K562 (cell line): ENCODE measurements at regions not wholly inside any gene's neighbourhood (a gene's known extent, or its start where the extent isn't known, plus 50 kb on each side); places are given as distances from the start of the nearest gene placed in this dataset.

Experiments
- ATAC-seq: fragments of 200-7000 bp; cut with Tn5 transposase; 3 replicates; pipeline ENCODE4 v1.9.1; 2020; ENCODE audit warnings: moderate library complexity
- BruUV-seq: library from RNA; stranded (reverse); fragments of 400-500 nt; replicated peaks from 2 replicates; lab custom pipeline; 2021; lab: Mats Ljungman, UMichigan
- CTCF ChIA-PET: fragments of 300-600 bp; formaldehyde crosslinking; extraction: SDS; loops from one replicate; lab custom pipeline; 2021; ENCODE audit warnings: low intra/inter-chr PET ratio; lab: Yijun Ruan, JAX
- POLR2A ChIA-PET: fragments of 300-600, 350-650 bp; sonication (Branson Sonifier 250); formaldehyde crosslinking; extraction: SDS; loops from one replicate; lab custom pipeline; 2021; ENCODE audit warnings: antibody characterized with exemption, inconsistent platforms; lab: Yijun Ruan, JAX
- DNase-seq, 4 experiments: peaks; one replicate each; pipeline versions ENCODE4 v3.0.0 to v3.0.0-alpha.2; 2011 to 2018; ENCODE audit warnings: low spot score in 3 of 4, mixed read lengths in 3 of 4; ENCODE audit errors: extremely low read depth in 1 of 4
- FAIRE-seq: peaks from 2 replicates; lab custom pipeline; 2011; peaks lifted over from hg19 to GRCh38; lab: Jason Lieb, UNC
- H2AFZ ChIP-seq: 2 replicates; pipeline ENCODE4 v1.6.0; 2011; ENCODE audit warnings: low read depth, low read length, control low read depth, inconsistent platforms
- H3K27ac ChIP-seq: fragments of 200-600 bp; 3 replicates; pipeline ENCODE4 v1.8.0; 2011; ENCODE audit warnings: low read depth, mild to moderate bottlenecking, control low read depth, inconsistent platforms, low read length, moderate library complexity, mixed read lengths; ENCODE audit errors: extremely low read depth
- H3K27me3 ChIP-seq, 2 experiments: fragments of 300-600 bp in 1 of 2; 2 replicates in 1 of 2; 3 replicates in 1 of 2; pipeline versions ENCODE4 v1.6.0 to v1.8.0; 2011; ENCODE audit warnings: inconsistent platforms in 2 of 2, low read length in 2 of 2, mild to moderate bottlenecking in 1 of 2, mixed read lengths in 1 of 2, moderate library complexity in 1 of 2; ENCODE audit not compliant: control insufficient read depth in 2 of 2, insufficient read depth in 2 of 2
- H3K36me3 ChIP-seq: fragments of 300-600 bp; 3 replicates; pipeline ENCODE4 v1.8.0; 2011; ENCODE audit warnings: mild to moderate bottlenecking, low read length, inconsistent platforms; ENCODE audit not compliant: control insufficient read depth, insufficient read depth
- H3K4me1 ChIP-seq, 2 experiments: fragments of 200-600 bp in 1 of 2; replicated peaks in 1 of 2; 2 replicates in 1 of 2; 3 replicates in 1 of 2; pipeline versions ENCODE4 v1.5.1 to v1.8.0; 2011; ENCODE audit warnings: inconsistent platforms in 2 of 2, low read length in 2 of 2, mild to moderate bottlenecking in 1 of 2, mixed read lengths in 1 of 2, moderate library complexity in 1 of 2; ENCODE audit not compliant: control insufficient read depth in 2 of 2, insufficient read depth in 2 of 2
- H3K4me2 ChIP-seq: 2 replicates; pipeline ENCODE4 v1.6.1; 2011; ENCODE audit warnings: low read length, control low read depth, inconsistent platforms, mixed read lengths; ENCODE audit not compliant: insufficient read depth
- H3K4me3 ChIP-seq: fragments of 200-600 bp; sonication (generic), shearing (Covaris generic); 2 replicates; pipeline ENCODE4 v1.5.1; 2016; ENCODE audit warnings: control low read depth, inconsistent platforms
- H3K79me2 ChIP-seq: fragments of 200-600 bp; 3 replicates; pipeline ENCODE4 v1.8.0; 2011; ENCODE audit warnings: low read length, inconsistent platforms; ENCODE audit not compliant: control insufficient read depth, insufficient read depth
- H3K9ac ChIP-seq, 2 experiments: 2 replicates each; pipeline versions ENCODE4 v1.6.0 to v1.6.1; 2011; ENCODE audit warnings: low read depth in 2 of 2, low read length in 2 of 2, control low read depth in 1 of 2, inconsistent platforms in 1 of 2, mild to moderate bottlenecking in 1 of 2, mixed read lengths in 1 of 2; ENCODE audit not compliant: insufficient read depth in 1 of 2
- H3K9me1 ChIP-seq: one replicate; pipeline ENCODE4 v1.6.0; 2011; ENCODE audit warnings: inconsistent platforms, mild to moderate bottlenecking, low read length, moderate library complexity; ENCODE audit not compliant: control insufficient read depth, insufficient read depth
- H3K9me3 ChIP-seq: replicated peaks from 2 replicates; pipeline ENCODE4 v1.5.1; 2011; ENCODE audit warnings: low read depth, low read length, inconsistent platforms; ENCODE audit not compliant: control insufficient read depth, insufficient read depth
- H4K20me1 ChIP-seq: replicated peaks from 2 replicates; pipeline ENCODE4 v1.6.1; 2011; ENCODE audit warnings: low read length, inconsistent platforms, mixed read lengths; ENCODE audit not compliant: control insufficient read depth, insufficient read depth
- COPS2 ChIP-seq: fragments of 450-650 bp; conservative IDR thresholded peaks from 2 replicates; pipeline ENCODE4 v1.6.1; 2016; ENCODE audit warnings: mild to moderate bottlenecking, moderate library complexity
- ELF2 ChIP-seq: fragments of 250-450 bp; sonication (Bioruptor Pico); IDR thresholded peaks from 2 replicates; pipeline ENCODE4 v1.5.0; 2021; ENCODE audit warnings: mild to moderate bottlenecking
- ESRRA ChIP-seq: fragments of 450-650 bp; IDR thresholded peaks from 2 replicates; pipeline ENCODE4 v1.6.1; 2014; ENCODE audit warnings: low read depth, mild to moderate bottlenecking, moderate library complexity, borderline replicate concordance
- FOXM1 ChIP-seq, 2 experiments: fragments of 450-650 bp in 1 of 2; sonication (generic) in 1 of 2; formaldehyde crosslinking in 1 of 2; IDR thresholded peaks; 2 replicates each; pipeline versions ENCODE4 v1.6.1 to v1.9.0; 2017 to 2022; ENCODE audit warnings: low read depth in 2 of 2, mild to moderate bottlenecking in 2 of 2, missing genetic modification reagents in 1 of 2, moderate library complexity in 1 of 2
- HOXB6 ChIP-seq: fragments of 250-450 bp; sonication (Bioruptor Pico); IDR thresholded peaks from 2 replicates; pipeline ENCODE4 v1.5.1; 2022; ENCODE audit warnings: mild to moderate bottlenecking, borderline replicate concordance
- ZNF76 ChIP-seq: fragments of 250-450 bp; sonication (Bioruptor Pico); IDR thresholded peaks from 2 replicates; pipeline ENCODE4 v1.4.0; 2020; ENCODE audit warnings: mild to moderate bottlenecking, moderate library complexity, borderline replicate concordance
- WGBS: fragments of 100-300 bp; shearing (Covaris generic); methylation state at CpG from one replicate; pipeline ENCODE4 v1.1.6; 2016; ENCODE audit warnings: low coverage, mixed read lengths; ENCODE audit not compliant: insufficient coverage; ENCODE audit errors: missing lambda C conversion rate; 5-methylcytosine and 5-hydroxymethylcytosine counted together
- in situ Hi-C: fragments of 300-500 bp; cut with MboI; formaldehyde crosslinking; loops from 4 replicates; pipeline ENCODE4 v1.15.0; 2018; ENCODE audit warnings: inconsistent platforms, mixed read lengths
- intact Hi-C: fragments of 100-400 bp; cut with micrococcal nuclease; formaldehyde crosslinking; loops from 2 replicates; pipeline ENCODE4 v1.14.2; 2022
- TF ChIP-seq, protein P1 (sequence below): fragments of 450-650 bp; IDR thresholded peaks from 2 replicates; pipeline ENCODE4 v1.6.1; 2016; ENCODE audit warnings: missing biosample characterization, missing genetic modification characterization

DNA sequence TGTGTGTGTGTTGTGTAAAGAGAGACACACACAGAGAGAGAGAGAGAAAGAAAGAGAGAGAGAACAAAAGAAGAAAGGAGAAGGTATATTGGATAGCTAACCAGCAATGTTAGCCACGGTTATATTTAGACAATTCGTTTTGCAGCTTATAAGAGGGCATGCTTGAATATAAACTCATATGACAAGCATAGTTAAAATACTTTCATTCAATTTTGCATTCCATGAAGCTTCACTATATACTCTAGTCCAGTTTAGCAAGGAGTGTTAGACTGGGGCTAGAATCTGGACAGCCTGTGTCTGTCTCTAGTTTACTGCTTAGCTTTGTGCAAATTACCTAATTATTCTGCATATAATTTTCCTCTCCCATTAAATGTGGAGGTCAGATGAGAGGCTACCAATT, 525.9 kb upstream of the ZFP42 start:
- no peak for FAIRE-seq
- H3K9me1 ChIP-seq = no peaks in the 10 kb centered on the region

GRCh38 chr4:187470061-187470460, 525.5 kb upstream of the ZFP42 start:
- intact Hi-C loops = no loop called here
- H3K4me3 ChIP-seq = no peak overlapping the region
- BruUV-seq = no TSS peak
- ChIA-PET CTCF (no interaction called here), POLR2A (no interaction called here)
- H3K4me2 ChIP-seq = no peak overlapping the region
- no peaks in the 10 kb centered on the region for H3K9me1 ChIP-seq
- no peaks in the 10 kb centered on the region for H3K79me2 ChIP-seq
- H3K9me3 ChIP-seq = no peaks in the 10 kb centered on the region
- in situ Hi-C loops = no loop called here
- no peak overlapping the region for H3K27ac ChIP-seq
- TF ChIP-seq FOXM1 (IDR thresholded peaks at IDR 0.05; ENCODE audit: low read depth) (no peak), FOXM1 (CRISPR knock-in tag; IDR thresholded peaks at IDR 0.05; ENCODE audit: low read depth) (no peak)
- no peaks in the 10 kb centered on the region for H4K20me1 ChIP-seq
- ATAC-seq (no peak), DNase-seq (no peak), FAIRE-seq (no peak)
- 3% methylated on average over 3 of the region's 3 CpGs for WGBS
- H3K4me1 ChIP-seq = no peaks in the 10 kb centered on the region
- H3K27me3 ChIP-seq = no peaks in the 10 kb centered on the region
- H3K36me3 ChIP-seq = no peaks in the 10 kb centered on the region
- H3K9ac ChIP-seq = no peak overlapping the region
- H2AFZ ChIP-seq = no peak overlapping the region

More for the DNA sequence above, 525.9 kb upstream of the ZFP42 start:
- Histone ChIP-seq H3K4me2 (no peak overlapping the region), H3K27me3 (no peaks in the 10 kb centered on the region), H3K9ac (no peak overlapping the region), H2AFZ (no peak overlapping the region), H3K27ac (no peak overlapping the region), H3K4me3 (no peak overlapping the region), H3K4me1 (no peaks in the 10 kb centered on the region), H3K79me2 (no peaks in the 10 kb centered on the region), H3K36me3 (no peaks in the 10 kb centered on the region), H3K9me3 (no peaks in the 10 kb centered on the region), H4K20me1 (no peaks in the 10 kb centered on the region)
- ChIA-PET CTCF (no interaction called here), POLR2A (no interaction called here)
- BruUV-seq = no TSS peak
- ATAC-seq (no peak), DNase-seq (no peak)
- in situ Hi-C loops = no loop called here
- TF ChIP-seq ZNF76 (CRISPR knock-in tag) = no peak
- no peak for TF ChIP-seq ESRRA
- TF ChIP-seq ELF2 (CRISPR knock-in tag) = no peak
- TF ChIP-seq COPS2 = no peak
- TF ChIP-seq HOXB6 (CRISPR knock-in tag) = no peak
- TF ChIP-seq, protein P1, sequence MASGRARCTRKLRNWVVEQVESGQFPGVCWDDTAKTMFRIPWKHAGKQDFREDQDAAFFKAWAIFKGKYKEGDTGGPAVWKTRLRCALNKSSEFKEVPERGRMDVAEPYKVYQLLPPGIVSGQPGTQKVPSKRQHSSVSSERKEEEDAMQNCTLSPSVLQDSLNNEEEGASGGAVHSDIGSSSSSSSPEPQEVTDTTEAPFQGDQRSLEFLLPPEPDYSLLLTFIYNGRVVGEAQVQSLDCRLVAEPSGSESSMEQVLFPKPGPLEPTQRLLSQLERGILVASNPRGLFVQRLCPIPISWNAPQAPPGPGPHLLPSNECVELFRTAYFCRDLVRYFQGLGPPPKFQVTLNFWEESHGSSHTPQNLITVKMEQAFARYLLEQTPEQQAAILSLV (tag) = no peak
- 0% methylated on average over 2 of the region's 2 CpGs for WGBS
- intact Hi-C loops = no loop called here
